GM19455 (cell line): ENCODE measurements at regions not wholly inside any gene's neighbourhood (a gene's known extent, or its start where the extent isn't known, plus 50 kb on each side); places are given as distances from the start of the nearest gene placed in this dataset.
"Not testable (repeated sequence)": the region's sequence is repeated elsewhere in the genome, so short reads cannot be mapped to it uniquely, and the experiment has no call there.

Experiments used
- ATAC-seq: cut with Tn5 transposase; IDR thresholded peaks from one replicate; pipeline ENCODE4 v1.9.1; 2021; ENCODE audit not compliant: unreplicated experiment

GRCh38 chr7:153921408-153921807 lies 130.8 kb upstream of the DPP6 start:
- no peak for ATAC-seq

GRCh38 chr7:153930696-153931095 lies 121.5 kb upstream of the DPP6 start:
- no peak for ATAC-seq

DNA sequence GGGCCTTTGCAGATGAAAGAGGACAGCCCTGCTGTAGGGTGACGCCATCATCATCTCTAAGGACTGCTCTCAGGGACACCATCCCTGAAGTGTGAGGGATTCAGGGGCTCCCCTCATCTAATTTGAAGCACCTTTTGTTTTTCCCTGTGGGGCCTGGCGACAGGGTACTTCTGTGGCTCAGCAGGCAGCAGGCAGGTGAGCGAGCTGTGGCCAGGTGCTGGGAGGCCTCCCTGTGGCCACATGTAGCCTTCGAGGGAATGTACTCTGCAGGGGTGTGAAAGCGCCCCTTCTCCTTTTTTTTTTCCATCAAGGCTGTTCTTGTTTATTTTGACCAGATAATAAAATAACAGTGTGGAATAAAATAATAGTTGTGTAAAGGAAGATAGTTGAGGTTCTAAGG lies 118.2 kb upstream of the DPP6 start:
- no peak for ATAC-seq

- ATAC-seq, result no peak
These were observed 117.6 kb upstream of the DPP6 start for GRCh38 chr7:153934629-153935028.

- ATAC-seq, result no peak
These were observed 117.1 kb upstream of the DPP6 start for GRCh38 chr7:153935095-153935494.

DNA sequence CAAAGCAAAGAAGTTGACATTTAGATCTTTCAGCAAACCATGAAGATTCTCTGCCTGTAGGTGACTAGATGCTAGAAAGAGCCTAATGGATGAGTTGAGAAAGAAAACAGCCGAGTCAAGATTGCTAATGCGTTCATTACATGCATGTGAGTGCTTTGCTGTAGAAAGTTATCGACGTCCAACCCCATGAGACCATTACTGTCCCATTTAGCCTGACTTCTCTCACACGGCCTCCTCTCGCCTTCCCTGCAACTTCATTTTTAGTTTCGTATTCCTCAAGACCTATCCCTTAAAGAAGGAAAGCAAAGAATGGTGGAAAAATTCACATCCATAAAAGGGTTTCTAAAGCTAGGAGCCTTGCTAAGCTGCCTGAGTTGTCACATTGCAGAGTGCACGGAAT lies 113.7 kb upstream of the DPP6 start:
- ATAC-seq, result no peak

GRCh38 chr7:153939177-153939576 lies 113.0 kb upstream of the DPP6 start:
- ATAC-seq, result no peak

GRCh38 chr7:153939654-153940053 lies 112.5 kb upstream of the DPP6 start:
- no peak for ATAC-seq

DNA sequence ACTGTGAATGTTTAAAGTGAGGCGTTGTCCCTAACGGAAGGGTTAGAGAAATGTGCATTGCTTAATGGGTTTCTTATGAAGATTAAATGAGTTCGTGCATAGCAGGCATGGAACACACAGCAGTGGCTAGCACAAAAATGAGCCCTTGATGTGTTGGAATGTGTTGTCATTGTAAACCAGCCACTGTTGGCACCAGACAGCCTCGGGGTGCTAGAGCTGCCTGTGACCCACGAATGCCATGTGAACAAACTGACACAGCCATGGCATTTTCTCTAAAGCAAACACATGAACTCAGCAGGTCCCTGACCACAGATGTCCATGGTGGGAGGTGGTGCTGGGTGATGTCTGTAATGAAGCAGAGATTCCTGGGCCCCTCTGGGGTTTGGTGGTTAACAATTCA lies 111.1 kb upstream of the DPP6 start:
- no peak for ATAC-seq

- ATAC-seq, result no peak
These were observed 110.2 kb upstream of the DPP6 start for GRCh38 chr7:153942036-153942435.

DNA sequence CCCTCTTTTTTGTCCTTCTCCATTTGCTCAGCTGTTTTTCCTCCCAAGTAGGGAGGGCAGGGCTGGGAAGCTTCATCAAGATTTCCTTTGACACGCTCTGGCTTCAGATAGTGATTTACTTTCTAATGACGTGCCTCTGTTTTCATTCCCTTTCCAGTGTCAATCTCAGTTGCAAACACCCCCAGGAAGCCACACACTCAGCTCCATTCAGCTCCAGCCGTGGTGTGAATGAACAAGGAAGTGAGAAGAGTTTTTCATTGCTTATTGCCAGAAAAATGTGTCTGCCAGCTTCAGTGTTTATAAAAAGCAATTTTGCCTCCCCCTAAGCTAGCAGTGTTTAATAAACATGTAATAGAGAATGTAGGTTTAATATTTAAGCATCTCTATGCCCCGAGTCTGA lies 108.7 kb upstream of the DPP6 start:
- ATAC-seq, result no peak

DNA sequence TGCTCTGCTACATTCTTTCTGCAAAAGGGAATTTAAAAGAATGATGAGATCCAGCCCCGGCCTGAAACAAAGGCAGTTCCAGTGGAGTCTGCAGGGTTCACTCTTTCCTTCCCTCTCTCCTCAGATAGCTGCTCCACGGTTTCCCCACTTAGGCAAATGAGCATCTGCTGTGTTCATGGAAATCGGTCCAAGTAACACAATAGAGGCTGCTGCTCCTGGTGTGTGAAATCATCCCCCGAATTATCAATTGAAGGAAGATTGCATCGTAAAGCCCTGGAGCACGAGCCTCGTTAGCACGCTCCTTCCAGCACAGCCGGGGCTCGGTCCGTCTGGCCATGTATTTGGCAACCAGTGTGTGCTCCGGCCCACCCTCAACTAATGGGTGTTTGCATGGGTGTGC lies 108.3 kb upstream of the DPP6 start:
- no peak for ATAC-seq

GRCh38 chr7:153948060-153948459 lies 104.1 kb upstream of the DPP6 start:
- ATAC-seq, result no peak

DNA sequence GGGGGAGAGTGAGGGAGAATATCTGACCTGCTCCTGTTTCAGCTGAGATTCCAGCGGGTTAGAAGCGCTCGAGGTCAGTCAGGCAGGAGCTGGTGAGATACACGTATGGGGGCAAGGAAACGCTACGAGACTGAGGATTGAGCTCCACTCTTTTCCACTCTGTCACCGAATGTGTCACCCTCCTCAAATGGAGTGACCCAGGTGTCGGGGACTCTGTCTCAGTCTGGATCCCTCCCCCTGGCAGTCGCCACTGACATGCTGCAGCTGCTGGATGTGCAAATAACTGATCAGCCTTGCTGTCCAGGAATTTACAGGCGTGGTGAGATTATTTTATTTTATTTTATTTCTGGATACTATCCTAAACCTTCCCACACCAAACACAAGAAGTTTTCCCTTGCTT lies 100.9 kb upstream of the DPP6 start:
- no peak for ATAC-seq

GRCh38 chr7:153954477-153954876 lies 97.7 kb upstream of the DPP6 start:
- no peak for ATAC-seq

GRCh38 chr7:153957677-153958076 lies 94.5 kb upstream of the DPP6 start:
- ATAC-seq, result not testable (repeated sequence)

DNA sequence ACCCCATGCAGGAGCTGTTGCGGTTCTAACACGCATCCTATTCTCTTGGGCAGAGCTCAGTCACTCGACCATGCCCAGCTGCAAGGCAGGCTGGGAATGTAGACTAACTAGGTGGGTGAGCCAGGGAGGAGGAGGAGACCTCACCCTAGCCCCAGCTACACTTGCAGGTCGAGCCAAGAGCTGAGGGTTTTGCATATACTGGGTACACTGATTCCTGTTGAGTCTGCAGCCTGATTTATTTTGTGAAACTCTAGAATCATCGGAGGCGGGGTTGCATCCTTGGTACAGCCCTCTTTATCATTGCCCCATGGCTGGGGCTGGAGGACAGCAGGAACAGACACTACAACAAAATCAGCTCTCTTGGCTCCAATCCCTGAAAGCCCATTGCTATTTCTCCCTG lies 93.8 kb upstream of the DPP6 start:
- ATAC-seq, result not testable (repeated sequence)

- not testable (repeated sequence) for ATAC-seq
These were observed 93.4 kb upstream of the DPP6 start for GRCh38 chr7:153958789-153959188.

- not testable (repeated sequence) for ATAC-seq
These were observed 87.6 kb upstream of the DPP6 start for GRCh38 chr7:153964481-153965112.

- not testable (repeated sequence) for ATAC-seq
These were observed 83.2 kb upstream of the DPP6 start for GRCh38 chr7:153969016-153969415.

- ATAC-seq, result not testable (repeated sequence)
These were observed 77.6 kb upstream of the DPP6 start for GRCh38 chr7:153974603-153975002.

- not testable (repeated sequence) for ATAC-seq
These were observed 75.5 kb upstream of the DPP6 start for GRCh38 chr7:153976745-153977144.

- not testable (repeated sequence) for ATAC-seq
These were observed 69.0 kb upstream of the DPP6 start for GRCh38 chr7:153983186-153983585.
